HCT116 (cell line): ENCODE measurements at regions not wholly inside any gene's neighbourhood (a gene's known extent, or its start where the extent isn't known, plus 50 kb on each side); places are given as distances from the start of the nearest gene placed in this dataset.

Experiments used
- ATAC-seq: fragments of 200-7000 bp; cut with Tn5 transposase; 2 replicates; pipeline ENCODE4 v1.9.1; 2020; ENCODE audit warnings: mild to moderate bottlenecking, moderate library complexity
- BruUV-seq: library from RNA; stranded (reverse); fragments of 400-500 nt; replicated peaks from 2 replicates; lab custom pipeline; 2021; lab: Mats Ljungman, UMichigan
- CTCF ChIA-PET: fragments of 300-600 bp; sonication (Branson Sonifier 250); formaldehyde crosslinking; loops from one replicate; lab custom pipeline; 2021; ENCODE audit warnings: antibody characterized with exemption; lab: Charles Lee
- POLR2A ChIA-PET: fragments of 300-600, 350-600 bp; sonication (Branson Sonifier 250); formaldehyde crosslinking; loops from one replicate; lab custom pipeline; 2021; ENCODE audit warnings: antibody characterized with exemption; lab: Charles Lee
- RAD21 ChIA-PET, 2 experiments: fragments of 300-600 bp; sonication (Branson Sonifier 250); formaldehyde crosslinking; loops; one replicate each; lab custom pipeline; 2023; ENCODE audit warnings: low total read pairs in 2 of 2; ENCODE audit not compliant: uncharacterized antibody in 2 of 2, unreplicated experiment in 2 of 2, low non-redundant PET in 1 of 2; lab: Charles Lee
- DNase-seq: peaks from one replicate; pipeline ENCODE4 v3.0.0-alpha.2; 2010; ENCODE audit warnings: low read depth, low spot score
- H2AFZ ChIP-seq: fragments of 200-600 bp; shearing (Covaris generic), sonication (generic); 2 replicates; pipeline ENCODE4 v1.6.1; 2017; ENCODE audit warnings: low read depth, mixed run types, mixed read lengths, antibody characterized with exemption, low read length; ENCODE audit not compliant: poor library complexity, severe bottlenecking
- H3K27ac ChIP-seq: 2 replicates; pipeline ENCODE4 v1.5.1; 2012; ENCODE audit warnings: low read depth, low read length
- H3K27me3 ChIP-seq: fragments of 200-600 bp; sonication (generic); 2 replicates; pipeline ENCODE4 v1.6.1; 2016; ENCODE audit warnings: mixed run types, low read length, mixed read lengths; ENCODE audit not compliant: insufficient read depth
- H3K36me3 ChIP-seq, 2 experiments: fragments of 200-500 bp in 1 of 2; fragments of 200-600 bp in 1 of 2; sonication (Bioruptor generic) in 1 of 2; sonication (generic) in 1 of 2; 2 replicates each; pipeline versions ENCODE4 v1.5.1 to v1.6.1; 2014 to 2016; ENCODE audit warnings: low read length in 2 of 2, inconsistent platforms in 1 of 2, mixed read lengths in 1 of 2, mixed run types in 1 of 2; ENCODE audit not compliant: insufficient read depth in 2 of 2, control insufficient read depth in 1 of 2
- H3K4me1 ChIP-seq, 2 experiments: fragments of 200-600 bp in 1 of 2; sonication (generic) in 1 of 2; 2 replicates each; pipeline versions ENCODE4 v1.5.1 to v1.6.1; 2012 to 2017; ENCODE audit warnings: low read length in 2 of 2, inconsistent platforms in 1 of 2, mild to moderate bottlenecking in 1 of 2, mixed read lengths in 1 of 2, mixed run types in 1 of 2, moderate library complexity in 1 of 2; ENCODE audit not compliant: insufficient read depth in 2 of 2, control insufficient read depth in 1 of 2
- H3K4me2 ChIP-seq: fragments of 200-600 bp; sonication (generic); 2 replicates; pipeline ENCODE4 v1.6.1; 2017; ENCODE audit warnings: mixed run types, low read length, mixed read lengths
- H3K4me3 ChIP-seq, 2 experiments: fragments of 200-600 bp in 1 of 2; sonication (generic) in 1 of 2; replicated peaks in 1 of 2; 2 replicates each; pipeline ENCODE4 v1.5.1; 2011 to 2016; ENCODE audit warnings: low read length in 2 of 2, control low read depth in 1 of 2, low read depth in 1 of 2, mild to moderate bottlenecking in 1 of 2, mixed read lengths in 1 of 2, mixed run types in 1 of 2
- H3K79me2 ChIP-seq: fragments of 200-600 bp; sonication (generic); 2 replicates; pipeline ENCODE4 v1.6.1; 2017; ENCODE audit warnings: mild to moderate bottlenecking, mixed run types, low read length, moderate library complexity, mixed read lengths; ENCODE audit not compliant: insufficient read depth
- H3K9ac ChIP-seq: fragments of 200-600 bp; sonication (generic); 2 replicates; pipeline ENCODE4 v1.6.1; 2016; ENCODE audit warnings: low read length, mixed read lengths
- H3K9me2 ChIP-seq: fragments of 200-600 bp; sonication (generic), shearing (Covaris generic); 2 replicates; pipeline ENCODE4 v1.6.1; 2017; ENCODE audit warnings: mixed run types, mild to moderate bottlenecking, moderate library complexity; ENCODE audit not compliant: insufficient read depth
- H3K9me3 ChIP-seq, 2 experiments: fragments of 200-500 bp in 1 of 2; fragments of 200-600 bp in 1 of 2; sonication (Bioruptor generic) in 1 of 2; sonication (generic) in 1 of 2; 2 replicates each; pipeline ENCODE4 v1.6.1; 2014 to 2017; ENCODE audit warnings: low read length in 2 of 2, mixed read lengths in 2 of 2, inconsistent platforms in 1 of 2, low read depth in 1 of 2, mild to moderate bottlenecking in 1 of 2, mixed run types in 1 of 2, moderate library complexity in 1 of 2; ENCODE audit not compliant: control insufficient read depth in 1 of 2, insufficient read depth in 1 of 2
- H4K20me1 ChIP-seq: fragments of 200-600 bp; sonication (generic), shearing (Covaris generic); 2 replicates; pipeline ENCODE4 v1.6.1; 2017; ENCODE audit warnings: mixed run types, mild to moderate bottlenecking, moderate library complexity; ENCODE audit not compliant: insufficient read depth
- ATF3 ChIP-seq: IDR thresholded peaks from 2 replicates; pipeline ENCODE4 v1.6.1; 2012
- CEBPB ChIP-seq: IDR thresholded peaks from 2 replicates; pipeline ENCODE4 v1.6.1; 2012; ENCODE audit warnings: low read depth
- CTCF ChIP-seq, 3 experiments: fragments of 200-600 bp in 1 of 3; sonication (generic) in 1 of 3; IDR thresholded peaks in 2 of 3; conservative IDR thresholded peaks in 1 of 3; 2 replicates each; pipeline ENCODE4 v1.5.1; 2012 to 2017; ENCODE audit warnings: low read depth in 2 of 3, low read length in 2 of 3, antibody characterized with exemption in 1 of 3, borderline replicate concordance in 1 of 3, control low read depth in 1 of 3, mild to moderate bottlenecking in 1 of 3, mixed read lengths in 1 of 3, mixed run types in 1 of 3, moderate library complexity in 1 of 3; ENCODE audit not compliant: insufficient read depth in 1 of 3
- EGR1 ChIP-seq: IDR thresholded peaks from 2 replicates; pipeline ENCODE4 v1.6.1; 2012; ENCODE audit warnings: low read depth
- ELF1 ChIP-seq: IDR thresholded peaks from 2 replicates; pipeline ENCODE4 v1.6.1; 2012; ENCODE audit warnings: low read depth, borderline replicate concordance
- EZH2 ChIP-seq: fragments of 200-600 bp; sonication (generic); IDR thresholded peaks from 2 replicates; pipeline ENCODE4 v1.6.1; 2017; ENCODE audit warnings: antibody characterized with exemption, mixed run types
- EZH2phosphoT487 ChIP-seq: fragments of 200-600 bp; IDR thresholded peaks from 2 replicates; pipeline ENCODE4 v1.6.1; 2018; ENCODE audit warnings: antibody characterized with exemption, borderline replicate concordance
- RAD21 ChIP-seq: IDR thresholded peaks from 2 replicates; pipeline ENCODE4 v1.6.1; 2012; ENCODE audit warnings: low read depth, mild to moderate bottlenecking
- REST ChIP-seq: IDR thresholded peaks from 2 replicates; pipeline ENCODE4 v1.6.1; 2012; ENCODE audit warnings: low read depth
- SRF ChIP-seq: IDR thresholded peaks from 2 replicates; pipeline ENCODE4 v1.6.1; 2012; ENCODE audit warnings: low read depth
- TCF7L2 ChIP-seq: IDR thresholded peaks from 2 replicates; pipeline ENCODE4 v1.7.0; 2011; ENCODE audit warnings: borderline replicate concordance, inconsistent platforms; ENCODE audit not compliant: insufficient read depth, insufficient read length; ENCODE audit errors: extremely low read depth
- YY1 ChIP-seq: IDR thresholded peaks from 2 replicates; pipeline ENCODE4 v1.6.1; 2011; ENCODE audit warnings: low read length, low read depth, moderate library complexity, mild to moderate bottlenecking; ENCODE audit not compliant: insufficient replicate concordance; ENCODE audit errors: extremely low read depth
- intact Hi-C: fragments of 100-400 bp; cut with micrococcal nuclease; formaldehyde crosslinking; loops from 2 replicates; pipeline ENCODE4 v1.10.0; 2022

- H4K20me1 ChIP-seq = no peaks in the 10 kb centered on the region
- H3K9me3 ChIP-seq = peaks cover 4 to 9% of the 10 kb centered on the region in 2 experiments; a peak in 2 of 4 replicates
- H3K4me1 ChIP-seq = no peaks in the 10 kb centered on the region
- intact Hi-C loops = no loop called here
- no peaks in the 10 kb centered on the region for H3K27me3 ChIP-seq
- TF ChIP-seq EZH2 (no peak), REST (no peak), CEBPB (no peak), EZH2phosphoT487 (no peak), SRF (no peak), RAD21 (no peak), ELF1 (no peak), TCF7L2 (no peak), ATF3 (no peak), YY1 (no peak), CTCF (IDR thresholded peaks at IDR 0.05 in 2 of 3, conservative IDR thresholded peaks at IDR 0.05 in 1 of 3; ENCODE audit: borderline replicate concordance in 1 of 3, insufficient read depth in 1 of 3, low read depth in 2 of 3, low read length in 2 of 3) (no peak), EGR1 (no peak)
- H3K9ac ChIP-seq = no peak overlapping the region
- ChIA-PET RAD21 (no interaction called here), CTCF (no interaction called here), POLR2A (no interaction called here)
- no peaks in the 10 kb centered on the region for H3K9me2 ChIP-seq
- H3K79me2 ChIP-seq = no peaks in the 10 kb centered on the region
- no peak for DNase-seq
- H3K4me3 ChIP-seq = no peak overlapping the region
- no peak overlapping the region for H3K27ac ChIP-seq
- BruUV-seq = no TSS peak
- no peak overlapping the region for H2AFZ ChIP-seq
- H3K4me2 ChIP-seq = no peak overlapping the region
- ATAC-seq = no peak
- H3K36me3 ChIP-seq = no peaks in the 10 kb centered on the region
These were observed 662.5 kb upstream of the TENM4 start for GRCh38 chr11:80103142-80103859.
